GM12878 (cell line): ENCODE measurements at regions not wholly inside any gene's neighbourhood (a gene's known extent, or its start where the extent isn't known, plus 50 kb on each side); places are given as distances from the start of the nearest gene placed in this dataset.

ENCODE experiments used
- ATAC-seq: fragments of 200-7000 bp; cut with Tn5 transposase; 3 replicates; pipeline ENCODE4 v1.9.1; 2020; ENCODE audit warnings: mild to moderate bottlenecking, moderate library complexity
- BruUV-seq: library from RNA; stranded (reverse); fragments of 400-500 nt; replicated peaks from 2 replicates; lab custom pipeline; 2021; lab: Mats Ljungman, UMichigan
- CTCF ChIA-PET: fragments of 300-600 bp; sonication (Branson Sonifier 250); formaldehyde crosslinking; extraction: SDS; loops from one replicate; lab custom pipeline; 2021; ENCODE audit warnings: inconsistent platforms; lab: Yijun Ruan, JAX
- POLR2A ChIA-PET: fragments of 350-600 bp; formaldehyde crosslinking; extraction: SDS; loops from one replicate; lab custom pipeline; 2021; ENCODE audit warnings: inconsistent platforms; lab: Charles Lee
- RAD21 ChIA-PET: fragments of 300-600 bp; sonication (Branson Sonifier 250); formaldehyde crosslinking; loops from one replicate; lab custom pipeline; 2023; ENCODE audit warnings: antibody characterized with exemption; ENCODE audit not compliant: unreplicated experiment; lab: Charles Lee
- SMC1A ChIA-PET: fragments of 300-600 bp; sonication (Branson Sonifier 250); formaldehyde crosslinking; loops from one replicate; lab custom pipeline; 2023; ENCODE audit not compliant: unreplicated experiment, uncharacterized antibody; lab: Charles Lee
- DNase-seq: peaks from one replicate; pipeline ENCODE4 v3.0.0-alpha.2; 2011; ENCODE audit warnings: low read depth, low spot score
- FAIRE-seq: peaks from 3 replicates; lab custom pipeline; 2011; peaks lifted over from hg19 to GRCh38; lab: Jason Lieb, UNC
- H2AFZ ChIP-seq: 2 replicates; pipeline ENCODE4 v1.6.0; 2011; ENCODE audit warnings: low read depth, low read length, control low read depth; ENCODE audit not compliant: control insufficient read depth
- H3K27ac ChIP-seq: 2 replicates; pipeline ENCODE4 v1.5.1; 2011; ENCODE audit warnings: control low read depth; ENCODE audit not compliant: control insufficient read depth, insufficient read depth
- H3K27me3 ChIP-seq, 2 experiments: replicated peaks in 1 of 2; 2 replicates each; pipeline versions ENCODE4 v1.6.0 to v1.6.1; 2011; ENCODE audit warnings: low read length in 1 of 2; ENCODE audit not compliant: control insufficient read depth in 2 of 2, insufficient read depth in 2 of 2
- H3K36me3 ChIP-seq, 2 experiments: 2 replicates each; pipeline ENCODE4 v1.5.1; 2011; ENCODE audit warnings: low read length in 1 of 2; ENCODE audit not compliant: control insufficient read depth in 2 of 2, insufficient read depth in 2 of 2
- H3K4me1 ChIP-seq: 2 replicates; pipeline ENCODE4 v1.6.1; 2011; ENCODE audit warnings: mild to moderate bottlenecking, low read length, moderate library complexity, mixed read lengths; ENCODE audit not compliant: control insufficient read depth, insufficient read depth
- H3K4me2 ChIP-seq: 2 replicates; pipeline ENCODE4 v1.6.0; 2011; ENCODE audit warnings: control low read depth; ENCODE audit not compliant: control insufficient read depth, insufficient read depth
- H3K4me3 ChIP-seq: fragments of 200-600 bp; sonication (generic); 2 replicates; pipeline ENCODE4 v1.5.1; 2016
- H3K79me2 ChIP-seq: 2 replicates; pipeline ENCODE4 v1.6.0; 2011; ENCODE audit warnings: low read length; ENCODE audit not compliant: control insufficient read depth, insufficient read depth
- H3K9ac ChIP-seq: 2 replicates; pipeline ENCODE4 v1.8.0; 2011; ENCODE audit warnings: low read length, control low read depth, mixed read lengths; ENCODE audit not compliant: control insufficient read depth, insufficient read depth
- H3K9me3 ChIP-seq: replicated peaks from 3 replicates; pipeline ENCODE4 v1.5.1; 2011; ENCODE audit warnings: mild to moderate bottlenecking, low read length; ENCODE audit not compliant: control insufficient read depth, insufficient read depth
- H4K20me1 ChIP-seq: 2 replicates; pipeline ENCODE4 v1.6.0; 2011; ENCODE audit not compliant: control insufficient read depth, insufficient read depth
- CBX3 ChIP-seq: fragments of 200-600 bp; sonication (generic); IDR thresholded peaks from 2 replicates; pipeline ENCODE4 v1.6.1; 2016; ENCODE audit warnings: low read depth, borderline replicate concordance
- NKRF ChIP-seq: fragments of 450-650 bp; conservative IDR thresholded peaks from 2 replicates; pipeline ENCODE4 v1.6.1; 2017; ENCODE audit warnings: mild to moderate bottlenecking, moderate library complexity
- NR2C2 ChIP-seq: IDR thresholded peaks from 2 replicates; pipeline ENCODE4 v1.6.1; 2011; ENCODE audit warnings: borderline replicate concordance, low read depth; ENCODE audit not compliant: control insufficient read depth, insufficient read length
- STAT1 ChIP-seq: fragments of 450-650 bp; conservative IDR thresholded peaks from 2 replicates; pipeline ENCODE4 v1.6.1; 2014; ENCODE audit warnings: antibody characterized with exemption, mild to moderate bottlenecking
- TAF1 ChIP-seq: IDR thresholded peaks from 2 replicates; pipeline ENCODE4 v1.6.1; 2011; ENCODE audit warnings: mild to moderate bottlenecking, low read depth, low read length, borderline replicate concordance
- TARDBP ChIP-seq: IDR thresholded peaks from 2 replicates; pipeline ENCODE4 v1.6.1; 2016; ENCODE audit warnings: borderline replicate concordance
- USF2 ChIP-seq: IDR thresholded peaks from 2 replicates; pipeline ENCODE4 v1.6.1; 2011; ENCODE audit warnings: low read depth, low read length, improper control_type of control experiment, borderline replicate concordance
- ZBTB11 ChIP-seq: fragments of 450-650 bp; formaldehyde crosslinking; IDR thresholded peaks from 2 replicates; pipeline ENCODE4 v1.5.0; 2022; ENCODE audit warnings: mild to moderate bottlenecking, missing genetic modification characterization
- WGBS: methylation state at CpG from one replicate; pipeline ENCODE4 v1.1.6; 2016; ENCODE audit warnings: low lambda C conversion rate; ENCODE audit not compliant: insufficient replicate concordance, insufficient coverage; ENCODE audit errors: missing lambda C conversion rate; 5-methylcytosine and 5-hydroxymethylcytosine counted together
- in situ Hi-C: fragments of 300-500 bp; cut with MboI; formaldehyde crosslinking; loops from 9 replicates; pipeline ENCODE4 v1.14.3; 2018; ENCODE audit warnings: mixed read lengths
- intact Hi-C: fragments of 100-400 bp; cut with micrococcal nuclease; formaldehyde crosslinking; loops from one replicate; pipeline ENCODE4 v1.14.2; 2022; ENCODE audit not compliant: unreplicated experiment

DNA sequence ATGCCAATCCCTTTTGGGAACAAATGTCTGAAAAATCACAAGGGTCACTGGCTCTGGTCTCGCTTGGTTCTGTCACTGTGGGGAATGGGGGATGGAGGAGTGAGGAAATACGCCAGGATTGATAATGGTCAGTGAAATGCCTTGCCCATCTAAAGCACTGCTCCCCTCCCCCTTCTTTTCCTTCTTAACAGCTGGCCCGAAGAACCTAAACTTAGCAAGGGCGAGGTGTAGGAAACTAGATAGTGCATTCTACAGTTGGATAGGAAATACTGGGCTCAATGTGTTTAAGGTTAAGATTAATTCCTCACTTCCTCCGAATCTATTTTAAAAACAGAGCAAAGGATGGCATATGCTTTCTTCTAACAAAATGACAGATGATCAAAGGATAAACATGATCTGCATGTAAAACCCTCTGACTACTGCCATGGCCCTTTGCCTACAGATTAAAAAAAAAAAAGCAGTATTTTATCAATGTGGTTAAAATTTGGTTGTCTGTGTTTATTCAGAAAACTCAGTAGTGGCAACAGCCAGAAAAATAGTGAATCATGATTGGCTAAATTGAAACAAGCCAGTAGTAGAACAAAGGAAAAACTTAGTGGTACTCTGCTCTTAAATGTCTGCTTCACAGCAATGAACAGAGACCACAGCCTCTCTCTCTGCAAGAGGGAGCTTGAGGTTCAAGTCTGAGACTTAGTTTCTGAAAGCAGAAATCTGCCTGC lies 86.1 kb upstream of the VAV3 start:
- FAIRE-seq: no peak
- Histone ChIP-seq H3K4me2 (no peak overlapping the region), H3K27me3 (no peaks in the 10 kb centered on the region; a peak in 2 of 4 replicates), H3K9me3 (no peaks in the 10 kb centered on the region), H3K27ac (no peak overlapping the region), H3K4me1 (no peaks in the 10 kb centered on the region), H3K79me2 (no peaks in the 10 kb centered on the region)
- no TSS peak for BruUV-seq
- ChIA-PET RAD21 (no interaction called here), SMC1A (interaction anchor here (0.6 kb wide), 1 partner anchor 180 kb away, joined by 3 read pairs; no protein-coding TSS in a partner anchor)
- in situ Hi-C loops: no loop called here
- TF ChIP-seq STAT1: no peak
- TF ChIP-seq, all 136 proteins: peak for 0
- DNase-seq (no peak), ATAC-seq (no peak)
- H3K9ac ChIP-seq: no peak overlapping the region
- ChIA-PET POLR2A (no interaction called here), CTCF (no interaction called here)
- H2AFZ ChIP-seq: no peak overlapping the region
- H4K20me1 ChIP-seq: no peaks in the 10 kb centered on the region
- intact Hi-C loops: no loop called here
- 12% methylated on average over 5 of the region's 5 CpGs for WGBS
- no peaks in the 10 kb centered on the region for H3K36me3 ChIP-seq
- no peak overlapping the region for H3K4me3 ChIP-seq

DNA sequence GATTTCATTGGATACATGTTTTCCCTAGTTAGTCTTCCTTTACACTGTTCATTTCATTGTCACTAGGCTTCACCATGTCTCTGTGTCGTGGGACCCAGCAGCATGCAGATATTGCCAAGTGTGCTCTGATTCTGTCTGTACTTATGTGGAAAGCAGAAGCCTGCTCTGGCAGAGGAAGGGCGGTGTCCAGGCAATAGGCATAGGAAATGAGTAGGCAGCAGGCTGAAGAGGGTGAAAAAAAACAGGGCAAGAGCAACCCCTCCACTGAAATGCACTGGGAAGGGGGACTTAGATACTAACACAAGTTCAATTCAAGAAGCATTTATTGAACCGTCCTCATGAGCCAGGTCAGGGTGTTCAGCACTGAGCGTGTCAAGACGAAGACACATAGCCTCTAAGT lies 85.2 kb upstream of the VAV3 start:
- ChIA-PET CTCF (no interaction called here), RAD21 (no interaction called here), SMC1A (no interaction called here), POLR2A (no interaction called here)
- no peak for ATAC-seq
- DNase-seq: no peak
- Histone ChIP-seq H3K9me3 (no peaks in the 10 kb centered on the region), H3K9ac (no peak overlapping the region), H3K27me3 (no peaks in the 10 kb centered on the region; a peak in 2 of 4 replicates), H3K27ac (no peak overlapping the region), H3K36me3 (no peaks in the 10 kb centered on the region), H3K4me3 (no peak overlapping the region), H3K4me2 (no peak overlapping the region), H4K20me1 (no peaks in the 10 kb centered on the region), H3K79me2 (no peaks in the 10 kb centered on the region), H2AFZ (no peak overlapping the region), H3K4me1 (no peaks in the 10 kb centered on the region)
- no TSS peak for BruUV-seq
- WGBS: 15% methylated on average over 5 of the region's 5 CpGs
- FAIRE-seq: no peak
- intact Hi-C loops (no loop called here), in situ Hi-C loops (no loop called here)
- TF ChIP-seq TARDBP: no peak
- no peak for TF ChIP-seq NKRF
- TF ChIP-seq NR2C2: no peak
- no peak for TF ChIP-seq USF2
- no peak for TF ChIP-seq CBX3
- TF ChIP-seq TAF1: no peak
- TF ChIP-seq ZBTB11 (CRISPR knock-in tag): no peak
- no peak for TF ChIP-seq STAT1
